ENCODE measurements at regions not wholly inside any gene's neighbourhood (a gene's known extent, or its start where the extent isn't known, plus 50 kb on each side); places are given as distances from the start of the nearest gene placed in this dataset.

- in situ Hi-C loops (cut with MboI; ENCODE audit: low sequenced_read_pairs, unreplicated experiment), result loop anchor here (25.0 kb wide), 1 partner anchor 264 kb away; no protein-coding TSS in a partner anchor
- no peak for TF ChIP-seq CTCF (IDR thresholded peaks at IDR 0.05; ENCODE audit: borderline replicate concordance, control extremely low read depth, extremely low read depth, insufficient read depth, missing control alignments)
- no peak for DNase-seq (ENCODE audit: low spot score)
These were observed 51.4 kb downstream of the MRPL36 start for GRCh38 chr5:1748271-1748670.

- in situ Hi-C loops (cut with MboI; ENCODE audit: low sequenced_read_pairs, unreplicated experiment), result loop anchor here (25.0 kb wide), 1 partner anchor 265 kb away; no protein-coding TSS in a partner anchor
- TF ChIP-seq CTCF (IDR thresholded peaks at IDR 0.05; ENCODE audit: borderline replicate concordance, control extremely low read depth, extremely low read depth, insufficient read depth, missing control alignments), result no peak
These were observed 51.9 kb downstream of the MRPL36 start for GRCh38 chr5:1747803-1748085.

GRCh38 chr5:1747079-1747802 is 52.4 kb downstream of the MRPL36 start:
- in situ Hi-C loops (cut with MboI; ENCODE audit: low sequenced_read_pairs, unreplicated experiment), result loop anchor here (25.0 kb wide), 1 partner anchor 265 kb away; no protein-coding TSS in a partner anchor
- no peak for TF ChIP-seq CTCF (IDR thresholded peaks at IDR 0.05; ENCODE audit: borderline replicate concordance, control extremely low read depth, extremely low read depth, insufficient read depth, missing control alignments)
- no peak for DNase-seq (ENCODE audit: low spot score)

More at GRCh38 chr5:1747803-1748085, 51.9 kb downstream of the MRPL36 start:
- DNase-seq (ENCODE audit: low spot score), result no peak

GRCh38 chr5:1746371-1747078 is 53.1 kb downstream of the MRPL36 start:
- in situ Hi-C loops (cut with MboI; ENCODE audit: low sequenced_read_pairs, unreplicated experiment), result loop anchor here (25.0 kb wide), 1 partner anchor 266 kb away; no protein-coding TSS in a partner anchor
- no peak for TF ChIP-seq CTCF (IDR thresholded peaks at IDR 0.05; ENCODE audit: borderline replicate concordance, control extremely low read depth, extremely low read depth, insufficient read depth, missing control alignments)
- no peak for DNase-seq (ENCODE audit: low spot score)

GRCh38 chr5:1745796-1746370 is 53.8 kb downstream of the MRPL36 start:
- in situ Hi-C loops (cut with MboI; ENCODE audit: low sequenced_read_pairs, unreplicated experiment), result loop anchor here (25.0 kb wide), 1 partner anchor 266 kb away; no protein-coding TSS in a partner anchor
- no peak for TF ChIP-seq CTCF (IDR thresholded peaks at IDR 0.05; ENCODE audit: borderline replicate concordance, control extremely low read depth, extremely low read depth, insufficient read depth, missing control alignments)
- DNase-seq (ENCODE audit: low spot score), result no peak

GRCh38 chr5:1745123-1745795 is 54.4 kb downstream of the MRPL36 start:
- DNase-seq (ENCODE audit: low spot score), result no peak
- in situ Hi-C loops (cut with MboI; ENCODE audit: low sequenced_read_pairs, unreplicated experiment), result loop anchor here (25.0 kb wide), 1 partner anchor 267 kb away; no protein-coding TSS in a partner anchor
- no peak for TF ChIP-seq CTCF (IDR thresholded peaks at IDR 0.05; ENCODE audit: borderline replicate concordance, control extremely low read depth, extremely low read depth, insufficient read depth, missing control alignments)
